ENCODE measurements at regions not wholly inside any gene's neighbourhood (a gene's known extent, or its start where the extent isn't known, plus 50 kb on each side); places are given as distances from the start of the nearest gene placed in this dataset.

DNA sequence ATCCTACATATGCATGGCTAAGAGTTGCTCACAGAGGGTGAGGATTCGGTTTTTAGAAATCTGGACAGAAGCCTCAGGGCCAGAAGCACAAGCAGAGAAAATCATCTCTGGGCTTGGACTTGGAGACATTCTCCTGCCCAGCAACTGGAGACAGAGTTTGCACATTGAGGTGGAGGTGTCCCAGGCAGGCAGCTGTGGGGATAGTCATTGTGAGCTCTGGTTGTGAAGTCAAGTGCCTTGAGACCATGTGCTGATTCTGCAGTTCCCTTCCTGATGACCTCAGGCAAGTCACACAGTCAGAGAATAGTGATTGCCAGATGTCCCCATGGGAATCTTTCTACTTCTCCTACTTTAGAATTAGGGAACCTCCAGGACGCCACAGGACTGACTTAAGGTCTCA, 108.4 kb upstream of the LDAH start:
- 67% methylated on average over 2 of the region's 2 CpGs for WGBS (ENCODE audit: insufficient coverage)
- no peak for DNase-seq (ENCODE audit: low read depth in 4 of 6, low spot score in 6 of 6)
- H3K27me3 ChIP-seq (ENCODE audit: control insufficient read depth, insufficient read depth, low read length), result no peaks in the 10 kb centered on the region
- H3K4me3 ChIP-seq (ENCODE audit: low read depth, low read length), result no peak overlapping the region
- H3K27ac ChIP-seq (ENCODE audit: low read depth, low read length), result no peak overlapping the region
- peaks cover 3% of the 10 kb centered on the region for H3K9me3 ChIP-seq (ENCODE audit: control insufficient read depth, insufficient read depth, low read length)
- H3K36me3 ChIP-seq (ENCODE audit: control insufficient read depth, insufficient read depth, low read length), result no peaks in the 10 kb centered on the region
- no peaks in the 10 kb centered on the region for H3K4me1 ChIP-seq (ENCODE audit: control insufficient read depth, insufficient read depth, low read length)

DNA sequence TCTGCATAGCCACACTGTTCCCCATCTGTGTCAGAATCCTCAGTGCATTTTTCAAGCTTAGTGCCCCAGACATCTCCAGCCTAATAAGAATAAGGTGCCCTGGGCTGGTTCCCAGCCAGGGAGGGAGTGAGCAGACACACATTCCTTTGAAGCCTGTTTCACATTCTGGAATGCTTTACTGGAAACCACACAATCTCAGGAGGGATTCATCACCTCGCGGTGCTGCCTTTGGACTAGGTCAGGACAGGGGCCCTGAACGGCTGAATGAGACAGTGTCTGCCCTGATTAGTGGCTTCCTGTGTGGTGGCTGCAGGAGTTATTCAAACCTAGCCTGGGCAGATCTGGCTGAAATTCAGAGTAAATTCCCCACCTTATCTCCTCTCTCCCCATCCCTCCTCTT, 108.0 kb upstream of the LDAH start:
- H3K4me3 ChIP-seq (ENCODE audit: low read depth, low read length), result no peak overlapping the region
- H3K4me1 ChIP-seq (ENCODE audit: control insufficient read depth, insufficient read depth, low read length), result no peaks in the 10 kb centered on the region
- WGBS (ENCODE audit: insufficient coverage), result 40% methylated on average over 2 of the region's 3 CpGs
- H3K9me3 ChIP-seq (ENCODE audit: control insufficient read depth, insufficient read depth, low read length), result peaks cover 3% of the 10 kb centered on the region
- peak in 1 of 6 donors; percentile 21 for DNase-seq (ENCODE audit: low read depth in 4 of 6, low spot score in 6 of 6)
- no peaks in the 10 kb centered on the region for H3K36me3 ChIP-seq (ENCODE audit: control insufficient read depth, insufficient read depth, low read length)
- peaks cover under 1% of the 10 kb centered on the region for H3K27me3 ChIP-seq (ENCODE audit: control insufficient read depth, insufficient read depth, low read length)
- H3K27ac ChIP-seq (ENCODE audit: low read depth, low read length), result no peak overlapping the region

DNA sequence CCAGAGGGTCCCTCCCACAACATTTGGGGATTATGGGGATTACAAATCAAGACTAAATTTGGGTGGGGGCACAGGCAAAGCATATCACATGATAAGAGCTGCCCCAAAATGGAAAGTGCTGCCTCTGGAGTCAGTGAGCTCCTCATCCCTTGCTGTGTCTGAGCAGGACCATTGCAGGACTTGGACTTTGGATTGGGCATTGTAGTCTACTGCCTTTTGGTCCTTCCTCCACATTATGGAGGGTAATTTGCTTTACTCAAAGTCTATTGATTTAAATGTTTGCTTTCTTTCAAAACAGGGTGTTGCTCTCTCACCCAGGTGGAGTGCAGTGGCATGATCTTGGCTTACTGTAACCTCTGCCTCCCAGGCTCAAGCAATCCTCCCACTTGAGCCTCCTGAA, 106.8 kb upstream of the LDAH start:
- no peak overlapping the region for H3K27ac ChIP-seq (ENCODE audit: low read depth, low read length)
- no peak for DNase-seq (ENCODE audit: low read depth in 4 of 6, low spot score in 6 of 6)
- no peaks in the 10 kb centered on the region for H3K4me1 ChIP-seq (ENCODE audit: control insufficient read depth, insufficient read depth, low read length)
- peaks cover 3% of the 10 kb centered on the region for H3K9me3 ChIP-seq (ENCODE audit: control insufficient read depth, insufficient read depth, low read length)
- H3K27me3 ChIP-seq (ENCODE audit: control insufficient read depth, insufficient read depth, low read length), result peaks cover 3% of the 10 kb centered on the region
- H3K36me3 ChIP-seq (ENCODE audit: control insufficient read depth, insufficient read depth, low read length), result no peaks in the 10 kb centered on the region
- H3K4me3 ChIP-seq (ENCODE audit: low read depth, low read length), result no peak overlapping the region

DNA sequence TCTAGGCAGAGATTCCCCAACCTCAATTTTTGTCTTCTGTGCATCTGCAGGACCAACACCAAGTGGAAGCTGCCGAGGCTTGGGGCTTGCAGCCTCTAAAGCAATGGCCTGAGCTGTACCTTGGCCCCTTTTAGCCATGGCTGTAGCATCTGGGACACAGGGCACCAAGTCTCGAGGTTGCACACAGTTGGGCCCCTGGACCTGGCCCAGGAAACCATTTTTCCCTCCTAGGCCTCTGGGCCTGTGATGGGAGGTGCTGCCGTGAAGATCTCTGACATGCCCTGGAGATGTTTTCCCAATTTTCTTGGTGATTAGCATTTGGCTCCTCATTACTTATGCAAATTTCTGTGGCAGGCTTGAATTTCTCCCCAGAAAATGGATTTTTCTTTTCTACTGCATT, 105.7 kb upstream of the LDAH start:
- Histone ChIP-seq H3K36me3 (ENCODE audit: control insufficient read depth, insufficient read depth, low read length) (no peaks in the 10 kb centered on the region), H3K4me3 (ENCODE audit: low read depth, low read length) (no peak overlapping the region), H3K4me1 (ENCODE audit: control insufficient read depth, insufficient read depth, low read length) (no peaks in the 10 kb centered on the region), H3K9me3 (ENCODE audit: control insufficient read depth, insufficient read depth, low read length) (peaks cover 3% of the 10 kb centered on the region), H3K27me3 (ENCODE audit: control insufficient read depth, insufficient read depth, low read length) (peaks cover 3% of the 10 kb centered on the region), H3K27ac (ENCODE audit: low read depth, low read length) (no peak overlapping the region)
- DNase-seq (ENCODE audit: low read depth in 4 of 6, low spot score in 6 of 6), result no peak
- 63% methylated on average over 3 of the region's 3 CpGs for WGBS (ENCODE audit: insufficient coverage)

GRCh38 chr2:20925265-20925889, 102.5 kb upstream of the LDAH start:
- Histone ChIP-seq H3K27ac (ENCODE audit: low read depth, low read length) (no peak overlapping the region), H3K27me3 (ENCODE audit: control insufficient read depth, insufficient read depth, low read length) (peaks cover 3% of the 10 kb centered on the region), H3K4me1 (ENCODE audit: control insufficient read depth, insufficient read depth, low read length) (no peaks in the 10 kb centered on the region), H3K36me3 (ENCODE audit: control insufficient read depth, insufficient read depth, low read length) (no peaks in the 10 kb centered on the region), H3K4me3 (ENCODE audit: low read depth, low read length) (no peak overlapping the region), H3K9me3 (ENCODE audit: control insufficient read depth, insufficient read depth, low read length) (peaks cover 3% of the 10 kb centered on the region)
- 77% methylated on average over 5 of the region's 5 CpGs for WGBS (ENCODE audit: insufficient coverage)
- no peak for DNase-seq (ENCODE audit: low read depth in 4 of 6, low spot score in 6 of 6)

- 55% methylated on average over 3 of the region's 8 CpGs for WGBS (ENCODE audit: insufficient coverage)
- no peaks in the 10 kb centered on the region for H3K27me3 ChIP-seq (ENCODE audit: control insufficient read depth, insufficient read depth, low read length)
- H3K9me3 ChIP-seq (ENCODE audit: control insufficient read depth, insufficient read depth, low read length), result no peaks in the 10 kb centered on the region
Measured at GRCh38 chr2:20919297-20919800, 96.4 kb upstream of the LDAH start.

GRCh38 chr2:20917719-20918572, 95.0 kb upstream of the LDAH start:
- no peak overlapping the region for H3K4me3 ChIP-seq (ENCODE audit: low read depth, low read length)
- no peak for DNase-seq (ENCODE audit: low read depth in 4 of 6, low spot score in 6 of 6)
- no peaks in the 10 kb centered on the region for H3K27me3 ChIP-seq (ENCODE audit: control insufficient read depth, insufficient read depth, low read length)
- peak overlapping the region; percentile 29 for H3K27ac ChIP-seq (ENCODE audit: low read depth, low read length)
- peaks cover 29% of the 10 kb centered on the region for H3K4me1 ChIP-seq (ENCODE audit: control insufficient read depth, insufficient read depth, low read length)
- H3K9me3 ChIP-seq (ENCODE audit: control insufficient read depth, insufficient read depth, low read length), result no peaks in the 10 kb centered on the region
- H3K36me3 ChIP-seq (ENCODE audit: control insufficient read depth, insufficient read depth, low read length), result no peaks in the 10 kb centered on the region
- 68% methylated on average over 9 of the region's 11 CpGs for WGBS (ENCODE audit: insufficient coverage)

More at GRCh38 chr2:20919297-20919800, 96.4 kb upstream of the LDAH start:
- DNase-seq (ENCODE audit: low read depth in 4 of 6, low spot score in 6 of 6), result peak in 1 of 6 donors; percentile 28
- Histone ChIP-seq H3K36me3 (ENCODE audit: control insufficient read depth, insufficient read depth, low read length) (no peaks in the 10 kb centered on the region), H3K4me3 (ENCODE audit: low read depth, low read length) (no peak overlapping the region), H3K4me1 (ENCODE audit: control insufficient read depth, insufficient read depth, low read length) (peaks cover 29% of the 10 kb centered on the region), H3K27ac (ENCODE audit: low read depth, low read length) (no peak overlapping the region)

GRCh38 chr2:20917287-20917660, 94.4 kb upstream of the LDAH start:
- peaks cover 29% of the 10 kb centered on the region for H3K4me1 ChIP-seq (ENCODE audit: control insufficient read depth, insufficient read depth, low read length)
- no peaks in the 10 kb centered on the region for H3K36me3 ChIP-seq (ENCODE audit: control insufficient read depth, insufficient read depth, low read length)
- peak in 1 of 6 donors; percentile 19 for DNase-seq (ENCODE audit: low read depth in 4 of 6, low spot score in 6 of 6)
- no peaks in the 10 kb centered on the region for H3K9me3 ChIP-seq (ENCODE audit: control insufficient read depth, insufficient read depth, low read length)
- no peak overlapping the region for H3K4me3 ChIP-seq (ENCODE audit: low read depth, low read length)
- WGBS (ENCODE audit: insufficient coverage), result 53% methylated on average over 8 of the region's 8 CpGs
- peak overlapping the region; percentile 30 for H3K27ac ChIP-seq (ENCODE audit: low read depth, low read length)
- H3K27me3 ChIP-seq (ENCODE audit: control insufficient read depth, insufficient read depth, low read length), result no peaks in the 10 kb centered on the region

DNA sequence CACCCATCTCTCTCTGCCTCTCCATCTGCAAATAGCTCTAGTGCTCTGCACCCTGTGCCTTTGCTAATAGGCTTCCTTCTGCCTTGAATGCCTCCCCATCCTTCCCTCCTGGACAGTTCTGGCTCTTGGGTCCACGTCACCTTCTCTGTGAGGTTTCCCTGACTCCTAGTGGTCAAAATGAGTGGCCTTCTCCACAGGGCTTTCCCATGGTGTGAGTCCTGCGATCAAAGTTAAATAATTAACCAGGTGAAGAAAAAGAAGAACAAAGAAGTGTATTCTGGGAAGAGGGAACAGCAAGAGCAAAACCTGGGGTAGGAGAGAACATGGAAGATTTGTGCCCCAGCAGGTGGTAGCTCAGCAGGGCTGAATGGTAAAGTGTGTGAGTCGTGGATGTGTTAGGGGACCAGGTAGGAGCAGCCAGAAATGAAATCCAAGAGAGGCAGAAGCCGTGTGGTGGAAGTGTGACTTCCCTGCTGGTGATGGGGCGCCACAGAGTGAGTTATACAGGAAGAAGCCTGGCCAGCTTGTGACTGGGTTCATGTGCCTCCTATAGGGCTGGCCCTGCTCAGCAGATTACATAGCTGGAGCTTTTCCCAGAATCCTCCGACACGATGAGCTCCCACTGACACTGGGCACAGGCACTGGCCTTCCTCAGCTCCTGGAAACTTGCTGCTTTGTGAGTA, 93.8 kb upstream of the LDAH start:
- peak in 3 of 6 donors; percentile 32 to 73 (median 60) for DNase-seq (ENCODE audit: low read depth in 4 of 6, low spot score in 6 of 6)
- H3K27ac ChIP-seq (ENCODE audit: low read depth, low read length), result peak overlapping the region; percentile 30

More for the DNA sequence above, 93.8 kb upstream of the LDAH start:
- no peak overlapping the region for H3K4me3 ChIP-seq (ENCODE audit: low read depth, low read length)
- no peaks in the 10 kb centered on the region for H3K9me3 ChIP-seq (ENCODE audit: control insufficient read depth, insufficient read depth, low read length)
- H3K27me3 ChIP-seq (ENCODE audit: control insufficient read depth, insufficient read depth, low read length), result no peaks in the 10 kb centered on the region
- WGBS (ENCODE audit: insufficient coverage), result 40% methylated on average over 7 of the region's 7 CpGs
- no peaks in the 10 kb centered on the region for H3K36me3 ChIP-seq (ENCODE audit: control insufficient read depth, insufficient read depth, low read length)
- H3K4me1 ChIP-seq (ENCODE audit: control insufficient read depth, insufficient read depth, low read length), result peaks cover 29% of the 10 kb centered on the region
